GM18499 (cell line): ENCODE measurements at regions not wholly inside any gene's neighbourhood (a gene's known extent, or its start where the extent isn't known, plus 50 kb on each side); places are given as distances from the start of the nearest gene placed in this dataset.

ENCODE experiments used
- ATAC-seq: cut with Tn5 transposase; IDR thresholded peaks from one replicate; pipeline ENCODE4 v1.9.1; 2021; ENCODE audit warnings: moderate number of reproducible peaks; ENCODE audit not compliant: insufficient read depth, unreplicated experiment

GRCh38 chr17:77597418-77598240, 360.9 kb upstream of the TNRC6C start:
- no peak for ATAC-seq

GRCh38 chr17:77598241-77598620, 360.3 kb upstream of the TNRC6C start:
- no peak for ATAC-seq

GRCh38 chr17:77599699-77600098, 358.8 kb upstream of the TNRC6C start:
- no peak for ATAC-seq

GRCh38 chr17:77600346-77600745, 358.2 kb upstream of the TNRC6C start:
- ATAC-seq: no peak

- ATAC-seq: no peak
These were observed 357.2 kb upstream of the TNRC6C start for GRCh38 chr17:77601054-77601979.

- no peak for ATAC-seq
These were observed 356.3 kb upstream of the TNRC6C start for GRCh38 chr17:77602062-77602746.

GRCh38 chr17:77602883-77603640, 355.4 kb upstream of the TNRC6C start:
- ATAC-seq: no peak

- no peak for ATAC-seq
These were observed 354.1 kb upstream of the TNRC6C start for GRCh38 chr17:77604301-77604972.

- ATAC-seq: no peak
These were observed 353.6 kb upstream of the TNRC6C start for GRCh38 chr17:77604973-77605313.

- ATAC-seq: no peak
These were observed 352.2 kb upstream of the TNRC6C start for GRCh38 chr17:77606146-77606864.

- ATAC-seq: no peak
These were observed 351.7 kb upstream of the TNRC6C start for GRCh38 chr17:77606865-77607210.

- no peak for ATAC-seq
These were observed 350.9 kb upstream of the TNRC6C start for GRCh38 chr17:77607606-77608005.

- ATAC-seq: no peak
These were observed 350.1 kb upstream of the TNRC6C start for GRCh38 chr17:77608431-77608830.

GRCh38 chr17:77609553-77610517, 348.7 kb upstream of the TNRC6C start:
- ATAC-seq: no peak

- no peak for ATAC-seq
These were observed 348.0 kb upstream of the TNRC6C start for GRCh38 chr17:77610518-77610893.

- no peak for ATAC-seq
These were observed 347.5 kb upstream of the TNRC6C start for GRCh38 chr17:77610972-77611521.

- no peak for ATAC-seq
These were observed 346.6 kb upstream of the TNRC6C start for GRCh38 chr17:77611791-77612502.
